ENCODE measurements at regions not wholly inside any gene's neighbourhood (a gene's known extent, or its start where the extent isn't known, plus 50 kb on each side); places are given as distances from the start of the nearest gene placed in this dataset.

DNA sequence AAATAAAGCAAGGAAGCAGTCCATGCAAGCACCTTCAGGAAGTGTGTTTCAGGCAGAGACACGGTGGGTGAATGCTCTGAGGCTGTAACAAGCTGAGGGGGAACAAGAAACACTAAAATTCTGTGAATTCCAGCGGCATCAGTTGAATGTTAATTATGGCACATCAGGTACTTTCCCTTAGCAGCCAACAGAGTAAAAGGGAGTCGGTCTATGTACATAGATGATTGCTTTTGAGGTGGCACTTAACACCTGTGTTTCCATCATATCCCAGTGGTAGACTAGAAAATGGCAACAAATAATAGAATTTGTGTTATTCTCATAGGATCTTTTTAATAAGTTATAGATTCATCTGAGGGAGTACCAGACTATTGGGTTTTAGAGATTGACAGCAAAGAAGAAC is 481.0 kb upstream of the KLF6 start:
- Histone ChIP-seq H3K4me3 (ENCODE audit: control extremely low read depth in 1 of 5, extremely low read depth in 1 of 5, insufficient read depth in 1 of 5, low read depth in 2 of 5, low read length in 4 of 5) (no peak overlapping the region), H2AFZ (ENCODE audit: insufficient read depth, low read depth, low read length, poor library complexity, severe bottlenecking) (no peak overlapping the region), H3K79me2 (ENCODE audit: control insufficient read depth, insufficient read depth, low read length) (no peaks in the 10 kb centered on the region), H3K9me3 (ENCODE audit: control extremely low read depth in 1 of 3, control insufficient read depth in 2 of 3, insufficient read depth in 1 of 3, low read length in 2 of 3) (no peaks in the 10 kb centered on the region), H3K36me3 (replicated peaks in 1 of 2; ENCODE audit: control extremely low read depth in 1 of 2, control insufficient read depth in 1 of 2, extremely low read depth in 1 of 2, insufficient read depth in 2 of 2, low read length in 1 of 2) (no peaks in the 10 kb centered on the region), H3K27ac (ENCODE audit: low read length in 2 of 2) (no peak overlapping the region), H3K9ac (ENCODE audit: low read length) (no peak overlapping the region), H3K27me3 (replicated peaks in 1 of 4; ENCODE audit: control extremely low read depth in 1 of 4, control insufficient read depth in 3 of 4, insufficient read depth in 4 of 4, low read length in 3 of 4) (no peaks in the 10 kb centered on the region), H3K4me1 (ENCODE audit: control insufficient read depth in 2 of 2, insufficient read depth in 2 of 2, low read length in 2 of 2) (peaks cover 0 to 7% of the 10 kb centered on the region in 2 donors), H4K20me1 (ENCODE audit: control insufficient read depth, insufficient read depth, low read length, poor library complexity, severe bottlenecking) (no peaks in the 10 kb centered on the region), H3K4me2 (replicated peaks; ENCODE audit: low read depth, low read length, poor library complexity, severe bottlenecking) (no peak overlapping the region)
- WGBS (ENCODE audit: insufficient coverage), result 11% methylated on average over 1 of the region's 3 CpGs
- peaks cover 11% of the 10 kb centered on the region for H3K4me1 Mint-ChIP-seq
- DNase-seq (no peak), ATAC-seq (ENCODE audit: low read depth) (no peak)
- CTCF ChIA-PET, result interaction anchor here (0.6 kb wide), 1 partner anchor 667 kb away, joined by 3 read pairs; no protein-coding TSS in a partner anchor
- TF ChIP-seq, protein P1, sequence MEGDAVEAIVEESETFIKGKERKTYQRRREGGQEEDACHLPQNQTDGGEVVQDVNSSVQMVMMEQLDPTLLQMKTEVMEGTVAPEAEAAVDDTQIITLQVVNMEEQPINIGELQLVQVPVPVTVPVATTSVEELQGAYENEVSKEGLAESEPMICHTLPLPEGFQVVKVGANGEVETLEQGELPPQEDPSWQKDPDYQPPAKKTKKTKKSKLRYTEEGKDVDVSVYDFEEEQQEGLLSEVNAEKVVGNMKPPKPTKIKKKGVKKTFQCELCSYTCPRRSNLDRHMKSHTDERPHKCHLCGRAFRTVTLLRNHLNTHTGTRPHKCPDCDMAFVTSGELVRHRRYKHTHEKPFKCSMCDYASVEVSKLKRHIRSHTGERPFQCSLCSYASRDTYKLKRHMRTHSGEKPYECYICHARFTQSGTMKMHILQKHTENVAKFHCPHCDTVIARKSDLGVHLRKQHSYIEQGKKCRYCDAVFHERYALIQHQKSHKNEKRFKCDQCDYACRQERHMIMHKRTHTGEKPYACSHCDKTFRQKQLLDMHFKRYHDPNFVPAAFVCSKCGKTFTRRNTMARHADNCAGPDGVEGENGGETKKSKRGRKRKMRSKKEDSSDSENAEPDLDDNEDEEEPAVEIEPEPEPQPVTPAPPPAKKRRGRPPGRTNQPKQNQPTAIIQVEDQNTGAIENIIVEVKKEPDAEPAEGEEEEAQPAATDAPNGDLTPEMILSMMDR (IDR thresholded peaks at IDR 0.05), result no peak
- TF ChIP-seq EZH2 (IDR thresholded peaks at IDR 0.05; ENCODE audit: borderline replicate concordance, insufficient read depth, low read depth, low read length, poor library complexity, severe bottlenecking), result no peak
- peaks cover 10% of the 10 kb centered on the region for H3K27me3 Mint-ChIP-seq
- POLR2A ChIA-PET, result no interaction called here
- intact Hi-C loops (cut with micrococcal nuclease), result no loop called here
- H3K9me3 Mint-ChIP-seq (ENCODE audit: insufficient read depth), result peaks cover 2% of the 10 kb centered on the region
- H3K27ac Mint-ChIP-seq, result no peak overlapping the region
- no peak overlapping the region for H3K4me3 Mint-ChIP-seq

DNA sequence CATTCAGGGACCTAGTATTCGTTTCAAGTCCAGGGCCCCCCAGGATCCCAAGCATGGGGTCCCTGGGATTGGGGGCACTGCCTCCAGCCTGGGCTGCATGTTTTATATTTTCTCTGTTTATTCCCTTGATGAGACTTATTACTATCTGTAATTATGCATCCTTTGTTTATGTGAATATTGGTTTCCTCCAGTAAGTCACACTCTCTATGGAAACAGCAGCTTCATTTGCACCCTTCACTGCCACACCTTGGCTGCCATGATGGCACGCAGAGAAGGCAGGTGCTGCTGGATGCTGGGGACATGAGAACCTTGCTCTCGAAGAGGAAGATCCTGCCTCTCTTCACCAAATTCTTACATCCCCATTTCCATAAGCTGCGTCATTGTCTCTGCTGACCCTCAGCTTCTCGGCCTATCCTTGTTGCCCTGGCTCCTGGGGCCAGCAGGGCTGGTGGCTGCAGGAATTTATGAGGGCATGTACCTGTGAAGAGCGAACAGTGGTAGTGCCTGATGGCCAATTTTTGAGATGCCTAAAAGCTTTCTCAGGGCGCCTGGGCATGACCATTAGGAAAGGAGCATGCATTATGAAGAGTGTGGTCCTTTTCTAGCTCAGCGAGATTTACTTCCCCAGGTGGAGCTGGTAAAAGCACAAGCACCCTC is 479.3 kb upstream of the KLF6 start:
- H4K20me1 ChIP-seq (ENCODE audit: control insufficient read depth, insufficient read depth, low read length, poor library complexity, severe bottlenecking), result no peaks in the 10 kb centered on the region
- peaks cover 2% of the 10 kb centered on the region for H3K9me3 Mint-ChIP-seq (ENCODE audit: insufficient read depth)
- no peak overlapping the region for H3K4me3 Mint-ChIP-seq
- no peak for ATAC-seq (ENCODE audit: low read depth)
- no peak overlapping the region for H3K4me3 ChIP-seq (ENCODE audit: control extremely low read depth in 1 of 5, extremely low read depth in 1 of 5, insufficient read depth in 1 of 5, low read depth in 2 of 5, low read length in 4 of 5)
- WGBS (ENCODE audit: insufficient coverage), result 98% methylated on average over 6 of the region's 8 CpGs
- ChIA-PET CTCF (no interaction called here), POLR2A (no interaction called here)
- peaks cover 3% of the 10 kb centered on the region for H3K27me3 Mint-ChIP-seq
- TF ChIP-seq, protein P1 (IDR thresholded peaks at IDR 0.05), result no peak
- TF ChIP-seq EZH2 (IDR thresholded peaks at IDR 0.05; ENCODE audit: borderline replicate concordance, insufficient read depth, low read depth, low read length, poor library complexity, severe bottlenecking), result no peak
- H3K4me1 Mint-ChIP-seq, result peaks cover 11% of the 10 kb centered on the region
- H3K4me1 ChIP-seq (ENCODE audit: control insufficient read depth in 2 of 2, insufficient read depth in 2 of 2, low read length in 2 of 2), result peaks cover 0 to 7% of the 10 kb centered on the region in 2 donors
- no peaks in the 10 kb centered on the region for H3K27me3 ChIP-seq (replicated peaks in 1 of 4; ENCODE audit: control extremely low read depth in 1 of 4, control insufficient read depth in 3 of 4, insufficient read depth in 4 of 4, low read length in 3 of 4)
- H3K9me3 ChIP-seq (ENCODE audit: control extremely low read depth in 1 of 3, control insufficient read depth in 2 of 3, insufficient read depth in 1 of 3, low read length in 2 of 3), result no peaks in the 10 kb centered on the region
- no peak overlapping the region for H2AFZ ChIP-seq (ENCODE audit: insufficient read depth, low read depth, low read length, poor library complexity, severe bottlenecking)
- no peak for DNase-seq
- H3K36me3 ChIP-seq (replicated peaks in 1 of 2; ENCODE audit: control extremely low read depth in 1 of 2, control insufficient read depth in 1 of 2, extremely low read depth in 1 of 2, insufficient read depth in 2 of 2, low read length in 1 of 2), result no peaks in the 10 kb centered on the region
- no peak overlapping the region for H3K27ac Mint-ChIP-seq
- intact Hi-C loops (cut with micrococcal nuclease), result no loop called here
- no peak overlapping the region for H3K4me2 ChIP-seq (replicated peaks; ENCODE audit: low read depth, low read length, poor library complexity, severe bottlenecking)
- no peak overlapping the region for H3K9ac ChIP-seq (ENCODE audit: low read length)
- no peak overlapping the region for H3K27ac ChIP-seq (ENCODE audit: low read length in 2 of 2)
- no peaks in the 10 kb centered on the region for H3K79me2 ChIP-seq (ENCODE audit: control insufficient read depth, insufficient read depth, low read length)

Measured in B cell (primary cell).